T-helper 17 cell (primary cell): ENCODE measurements at regions not wholly inside any gene's neighbourhood (a gene's known extent, or its start where the extent isn't known, plus 50 kb on each side); places are given as distances from the start of the nearest gene placed in this dataset.
"Not testable (repeated sequence)": the region's sequence is repeated elsewhere in the genome, so short reads cannot be mapped to it uniquely, and the experiment has no call there.

Source experiments
- ATAC-seq: fragments of 150-1000 bp; cut with Tn5 transposase; 2 replicates; pipeline ENCODE4 v1.10.0; 2021; ENCODE audit warnings: mild to moderate bottlenecking, moderate library complexity
- DNase-seq, 3 donors: peaks; one replicate each; pipeline versions ENCODE4 v3.0.0 to v3.0.0-alpha.2; 2020 to 2021
- H3K9me3 ChIP-seq: one replicate; pipeline ENCODE4 v1.7.0; 2013; ENCODE audit warnings: low read length, mild to moderate bottlenecking; ENCODE audit not compliant: control insufficient read depth, poor library complexity, severe bottlenecking
- H3K27ac Mint-ChIP-seq: one replicate; pipeline ENCODE4 v1.8.0; 2022; ENCODE audit warnings: mild to moderate bottlenecking, moderate library complexity, mixed read lengths
- H3K27me3 Mint-ChIP-seq: one replicate; pipeline ENCODE4 v1.8.0; 2022; ENCODE audit warnings: mixed read lengths
- H3K36me3 Mint-ChIP-seq: one replicate; pipeline ENCODE4 v1.8.0; 2022; ENCODE audit warnings: low read depth, mixed read lengths
- H3K4me1 Mint-ChIP-seq: one replicate; pipeline ENCODE4 v1.8.0; 2022; ENCODE audit warnings: mild to moderate bottlenecking, mixed read lengths
- H3K4me3 Mint-ChIP-seq: one replicate; pipeline ENCODE4 v1.8.0; 2022; ENCODE audit warnings: mild to moderate bottlenecking, moderate library complexity, mixed read lengths

GRCh38 chr9:108779551-108780325 is 76.0 kb downstream of the ACTL7B start:
- no peak overlapping the region for H3K27ac Mint-ChIP-seq
- H3K36me3 Mint-ChIP-seq = no peaks in the 10 kb centered on the region
- no peaks in the 10 kb centered on the region for H3K9me3 ChIP-seq
- peaks cover 2% of the 10 kb centered on the region for H3K4me1 Mint-ChIP-seq
- ATAC-seq (no peak), DNase-seq (no peak)
- H3K27me3 Mint-ChIP-seq = peaks cover 75% of the 10 kb centered on the region
- no peak overlapping the region for H3K4me3 Mint-ChIP-seq

- no peaks in the 10 kb centered on the region for H3K9me3 ChIP-seq
- DNase-seq = no peak
- Mint-ChIP-seq H3K27me3 (peaks cover 68% of the 10 kb centered on the region), H3K4me3 (no peak overlapping the region), H3K27ac (no peak overlapping the region), H3K36me3 (no peaks in the 10 kb centered on the region), H3K4me1 (peaks cover 2% of the 10 kb centered on the region)
- ATAC-seq = no peak
These were observed 78.7 kb downstream of the ACTL7B start for GRCh38 chr9:108776920-108777639.

GRCh38 chr9:108775901-108776306 is 79.9 kb downstream of the ACTL7B start:
- Mint-ChIP-seq H3K36me3 (no peaks in the 10 kb centered on the region), H3K4me1 (peaks cover 2% of the 10 kb centered on the region), H3K4me3 (no peak overlapping the region), H3K27me3 (peaks cover 56% of the 10 kb centered on the region), H3K27ac (no peak overlapping the region)
- DNase-seq = no peak
- H3K9me3 ChIP-seq = no peaks in the 10 kb centered on the region
- ATAC-seq = no peak

GRCh38 chr9:108774088-108774487 is 81.7 kb downstream of the ACTL7B start:
- not testable (repeated sequence) for H3K27ac Mint-ChIP-seq, H3K36me3 Mint-ChIP-seq, H3K4me3 Mint-ChIP-seq, DNase-seq, H3K4me1 Mint-ChIP-seq, H3K9me3 ChIP-seq, ATAC-seq
- peaks cover 42% of the 10 kb centered on the region for H3K27me3 Mint-ChIP-seq

- no peak for ATAC-seq
- H3K27ac Mint-ChIP-seq = no peak overlapping the region
- H3K36me3 Mint-ChIP-seq = no peaks in the 10 kb centered on the region
- H3K27me3 Mint-ChIP-seq = peaks cover 31% of the 10 kb centered on the region
- H3K4me1 Mint-ChIP-seq = no peaks in the 10 kb centered on the region
- no peak for DNase-seq
- H3K9me3 ChIP-seq = no peaks in the 10 kb centered on the region
- no peak overlapping the region for H3K4me3 Mint-ChIP-seq
These were observed 83.4 kb downstream of the ACTL7B start for GRCh38 chr9:108772301-108772894.

- Mint-ChIP-seq H3K36me3 (no peaks in the 10 kb centered on the region), H3K27me3 (peaks cover 19% of the 10 kb centered on the region), H3K4me3 (no peak overlapping the region), H3K27ac (no peak overlapping the region), H3K4me1 (no peaks in the 10 kb centered on the region)
- H3K9me3 ChIP-seq = no peaks in the 10 kb centered on the region
- ATAC-seq = no peak
- no peak for DNase-seq
These were observed 87.0 kb downstream of the ACTL7B start for GRCh38 chr9:108768744-108769143.

- Mint-ChIP-seq H3K36me3 (no peaks in the 10 kb centered on the region), H3K4me1 (peaks cover 2% of the 10 kb centered on the region), H3K4me3 (no peak overlapping the region), H3K27me3 (peaks cover 19% of the 10 kb centered on the region), H3K27ac (peak overlapping the region; percentile 24)
- ATAC-seq (no peak), DNase-seq (no peak)
- H3K9me3 ChIP-seq = no peaks in the 10 kb centered on the region
These were observed 89.1 kb downstream of the ACTL7B start for GRCh38 chr9:108766626-108767161.

GRCh38 chr9:108765265-108765664 is 90.5 kb downstream of the ACTL7B start:
- H3K9me3 ChIP-seq = no peaks in the 10 kb centered on the region
- no peak overlapping the region for H3K4me3 Mint-ChIP-seq
- DNase-seq = no peak
- H3K4me1 Mint-ChIP-seq = peaks cover 6% of the 10 kb centered on the region
- no peak overlapping the region for H3K27ac Mint-ChIP-seq
- peaks cover 26% of the 10 kb centered on the region for H3K27me3 Mint-ChIP-seq
- H3K36me3 Mint-ChIP-seq = no peaks in the 10 kb centered on the region
- ATAC-seq = no peak

- peaks cover 31% of the 10 kb centered on the region for H3K27me3 Mint-ChIP-seq
- H3K36me3 Mint-ChIP-seq = no peaks in the 10 kb centered on the region
- DNase-seq (no peak), ATAC-seq (no peak)
- H3K9me3 ChIP-seq = no peaks in the 10 kb centered on the region
- peaks cover 8% of the 10 kb centered on the region for H3K4me1 Mint-ChIP-seq
- no peak overlapping the region for H3K27ac Mint-ChIP-seq
- no peak overlapping the region for H3K4me3 Mint-ChIP-seq
These were observed 93.3 kb downstream of the ACTL7B start for GRCh38 chr9:108762348-108763055.

GRCh38 chr9:108761655-108762347 is 94.0 kb downstream of the ACTL7B start:
- peaks cover 30% of the 10 kb centered on the region for H3K27me3 Mint-ChIP-seq
- H3K4me1 Mint-ChIP-seq = peaks cover 8% of the 10 kb centered on the region
- no peak overlapping the region for H3K27ac Mint-ChIP-seq
- no peaks in the 10 kb centered on the region for H3K9me3 ChIP-seq
- DNase-seq = no peak
- H3K36me3 Mint-ChIP-seq = no peaks in the 10 kb centered on the region
- no peak for ATAC-seq
- H3K4me3 Mint-ChIP-seq = no peak overlapping the region

- no peaks in the 10 kb centered on the region for H3K36me3 Mint-ChIP-seq
- no peak for ATAC-seq
- no peak overlapping the region for H3K27ac Mint-ChIP-seq
- peaks cover 27% of the 10 kb centered on the region for H3K27me3 Mint-ChIP-seq
- no peak for DNase-seq
- no peaks in the 10 kb centered on the region for H3K9me3 ChIP-seq
- H3K4me1 Mint-ChIP-seq = peaks cover 8% of the 10 kb centered on the region
- H3K4me3 Mint-ChIP-seq = no peak overlapping the region
These were observed 94.9 kb downstream of the ACTL7B start for GRCh38 chr9:108760841-108761240.

GRCh38 chr9:108759835-108760234 is 96.0 kb downstream of the ACTL7B start:
- no peak for ATAC-seq
- H3K9me3 ChIP-seq = no peaks in the 10 kb centered on the region
- H3K36me3 Mint-ChIP-seq = no peaks in the 10 kb centered on the region
- peaks cover 8% of the 10 kb centered on the region for H3K4me1 Mint-ChIP-seq
- no peak for DNase-seq
- H3K27ac Mint-ChIP-seq = no peak overlapping the region
- peaks cover 17% of the 10 kb centered on the region for H3K27me3 Mint-ChIP-seq
- H3K4me3 Mint-ChIP-seq = no peak overlapping the region
